Bronchial epithelial cell (primary cell): ENCODE measurements at regions not wholly inside any gene's neighbourhood (a gene's known extent, or its start where the extent isn't known, plus 50 kb on each side); places are given as distances from the start of the nearest gene placed in this dataset.

Source experiments
- DNase-seq: peaks from one replicate; pipeline ENCODE4 v3.0.0-alpha.2; 2010; ENCODE audit warnings: low read depth
- FAIRE-seq: peaks from 2 replicates; lab custom pipeline; 2011; peaks lifted over from hg19 to GRCh38; lab: Jason Lieb, UNC
- H3K27me3 ChIP-seq: 2 replicates; pipeline ENCODE4 v1.5.1; 2011; ENCODE audit warnings: low read length; ENCODE audit not compliant: control insufficient read depth, insufficient read depth
- H3K36me3 ChIP-seq: 2 replicates; pipeline ENCODE4 v1.5.1; 2011; ENCODE audit warnings: low read length; ENCODE audit not compliant: control insufficient read depth, insufficient read depth
- H3K4me3 ChIP-seq: 2 replicates; pipeline ENCODE4 v1.5.1; 2011; ENCODE audit warnings: mild to moderate bottlenecking, low read depth, low read length, control low read depth
- CTCF ChIP-seq: IDR thresholded peaks from 2 replicates; pipeline ENCODE4 v1.5.1; 2011; ENCODE audit warnings: mild to moderate bottlenecking, moderate library complexity, low read length, control low read depth, inconsistent platforms; ENCODE audit not compliant: insufficient read depth, severe bottlenecking

DNA sequence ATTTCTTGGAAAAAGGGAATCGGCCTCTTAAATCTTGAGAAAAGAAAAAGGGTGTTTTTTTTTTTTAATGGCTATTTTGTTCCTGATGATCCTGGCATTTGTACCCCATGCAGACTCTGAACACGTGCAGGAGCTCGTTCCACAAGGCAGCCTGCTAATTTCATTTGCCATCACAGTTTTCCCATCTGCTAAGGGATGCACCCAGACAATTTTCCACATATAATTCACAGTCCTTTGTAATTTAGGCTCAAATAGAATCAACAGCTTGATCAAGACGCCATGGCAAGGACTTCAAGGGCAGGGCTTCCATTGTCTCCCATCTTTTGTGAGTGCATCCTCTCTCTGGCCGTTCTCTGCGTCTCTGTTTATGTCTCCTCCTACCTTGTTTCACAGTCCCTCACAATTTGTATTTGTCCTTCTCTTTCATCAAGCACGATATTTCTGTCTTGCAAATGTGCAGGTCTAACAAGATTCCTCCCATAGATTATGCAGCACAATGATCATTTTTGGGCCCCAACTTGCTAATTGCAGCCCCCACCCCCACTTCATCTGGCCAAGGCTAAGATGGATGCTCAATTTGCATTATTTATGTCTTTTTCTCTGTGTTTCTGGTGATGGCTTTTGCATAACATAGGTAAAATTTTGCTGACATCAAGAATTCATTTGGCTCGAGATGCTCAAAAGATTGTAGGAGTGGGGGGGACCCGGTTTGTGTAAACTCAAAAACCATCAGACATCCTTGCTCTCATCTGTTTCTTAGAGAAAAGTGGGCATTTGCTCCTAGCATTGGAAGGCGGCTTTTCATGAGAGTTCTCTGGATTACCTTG lies 356.0 kb upstream of the NPVF start:
- no peak for TF ChIP-seq CTCF
- no peak for FAIRE-seq

DNA sequence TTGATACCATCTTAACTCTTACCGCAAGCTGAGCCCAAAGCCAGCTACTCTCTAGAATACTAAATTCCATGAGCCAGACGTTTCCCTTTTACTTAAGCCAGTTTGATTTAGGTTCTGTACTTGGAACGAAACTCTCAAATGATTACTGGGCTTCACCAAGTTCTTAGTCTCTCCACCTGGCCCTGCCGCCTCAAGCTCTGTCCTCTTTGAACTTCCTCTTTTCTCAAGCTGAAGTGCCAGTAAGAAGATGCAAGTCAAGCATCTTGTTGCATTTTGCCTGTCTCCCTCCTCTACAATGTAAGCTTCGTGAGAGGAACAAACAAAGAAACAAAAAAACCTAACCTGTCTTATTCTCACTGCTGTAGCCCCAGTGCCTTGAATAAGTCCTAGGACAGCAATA lies 358.2 kb upstream of the NPVF start:
- FAIRE-seq (peak; percentile 32), DNase-seq (no peak)
- TF ChIP-seq CTCF = no peak
- H3K27me3 ChIP-seq = no peaks in the 10 kb centered on the region
- no peak overlapping the region for H3K4me3 ChIP-seq
- H3K36me3 ChIP-seq = no peaks in the 10 kb centered on the region

More for the DNA sequence above, 356.0 kb upstream of the NPVF start:
- no peaks in the 10 kb centered on the region for H3K36me3 ChIP-seq
- DNase-seq = no peak
- no peaks in the 10 kb centered on the region for H3K27me3 ChIP-seq
- H3K4me3 ChIP-seq = no peak overlapping the region

GRCh38 chr7:25594122-25594521 lies 365.8 kb upstream of the NPVF start:
- FAIRE-seq = no peak
- Histone ChIP-seq H3K36me3 (no peaks in the 10 kb centered on the region), H3K27me3 (no peaks in the 10 kb centered on the region), H3K4me3 (no peak overlapping the region)
- no peak for TF ChIP-seq CTCF
- no peak for DNase-seq

- DNase-seq (no peak), FAIRE-seq (no peak)
Measured at GRCh38 chr7:25594728-25595127, 366.4 kb upstream of the NPVF start.

GRCh38 chr7:25595996-25596395 lies 367.7 kb upstream of the NPVF start:
- FAIRE-seq (no peak), DNase-seq (no peak)
- TF ChIP-seq CTCF = no peak
- H3K4me3 ChIP-seq = no peak overlapping the region
- H3K36me3 ChIP-seq = no peaks in the 10 kb centered on the region
- H3K27me3 ChIP-seq = no peaks in the 10 kb centered on the region

More at GRCh38 chr7:25594728-25595127, 366.4 kb upstream of the NPVF start:
- Histone ChIP-seq H3K36me3 (no peaks in the 10 kb centered on the region), H3K4me3 (no peak overlapping the region), H3K27me3 (no peaks in the 10 kb centered on the region)
- no peak for TF ChIP-seq CTCF
